NCI-H774 (cell line): ENCODE measurements at regions not wholly inside any gene's neighbourhood (a gene's known extent, or its start where the extent isn't known, plus 50 kb on each side); places are given as distances from the start of the nearest gene placed in this dataset.

ENCODE experiments used
- DNase-seq: peaks from one replicate; lab custom pipeline; 2025; lab: John Stamatoyannopoulos, UW

DNA sequence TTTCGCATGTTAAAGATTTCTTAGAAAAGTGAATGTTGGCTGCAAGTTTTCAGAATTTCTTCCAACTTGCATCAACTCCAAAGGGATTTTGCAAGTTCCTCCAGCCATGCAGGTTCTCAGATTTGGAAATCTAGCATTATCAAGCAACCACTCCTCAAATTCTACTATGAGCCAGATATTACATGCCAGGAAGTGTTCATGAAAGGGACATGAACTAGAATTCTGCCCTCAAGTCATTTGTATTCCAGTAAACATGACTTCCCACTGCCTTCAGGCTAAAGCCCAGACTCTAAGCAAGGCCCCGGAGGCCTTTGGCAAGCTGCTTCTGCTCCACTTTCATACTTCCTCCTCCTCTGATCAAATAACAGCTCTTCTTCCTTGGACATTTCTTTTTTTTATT lies 111.3 kb upstream of the PAPPA start:
- no peak for DNase-seq

DNA sequence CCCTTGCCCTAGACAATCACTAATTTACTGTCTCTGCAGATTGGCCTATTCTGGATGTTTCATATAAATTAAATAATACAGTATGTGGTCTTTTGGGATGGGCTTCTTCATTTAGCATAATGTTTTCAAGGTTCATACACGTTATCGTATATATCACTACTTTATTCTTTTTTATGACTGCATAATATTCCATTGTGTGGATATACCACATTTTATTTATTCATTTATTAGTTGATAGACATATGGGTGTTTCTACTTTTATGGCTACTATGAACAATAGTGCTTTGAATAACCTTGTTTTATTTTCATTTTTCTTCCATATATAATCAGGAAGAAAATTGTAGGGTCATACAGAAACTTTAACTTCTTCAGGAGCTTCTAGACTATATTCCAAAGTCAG lies 108.5 kb upstream of the PAPPA start:
- no peak for DNase-seq

DNA sequence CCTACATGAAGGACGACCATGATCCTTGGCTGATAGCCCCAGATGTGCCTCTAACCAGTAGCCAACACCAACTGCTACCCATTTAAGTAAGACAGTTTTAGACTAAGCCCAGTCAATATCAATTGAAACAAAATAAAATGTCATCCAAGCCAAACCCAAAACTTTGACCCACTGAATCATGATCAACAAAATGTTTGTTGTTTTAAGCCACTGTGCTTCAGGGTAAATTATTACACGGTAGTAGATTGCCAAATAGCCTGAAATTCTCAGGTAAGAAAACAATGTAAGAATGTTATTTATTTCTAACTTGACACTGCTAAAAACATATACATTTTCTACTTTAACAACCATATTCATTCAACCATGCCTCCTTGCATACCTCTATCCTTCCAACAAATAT lies 105.5 kb upstream of the PAPPA start:
- DNase-seq = no peak

- no peak for DNase-seq
Observed at GRCh38 chr9:116049456-116049855, 104.1 kb upstream of the PAPPA start.

DNA sequence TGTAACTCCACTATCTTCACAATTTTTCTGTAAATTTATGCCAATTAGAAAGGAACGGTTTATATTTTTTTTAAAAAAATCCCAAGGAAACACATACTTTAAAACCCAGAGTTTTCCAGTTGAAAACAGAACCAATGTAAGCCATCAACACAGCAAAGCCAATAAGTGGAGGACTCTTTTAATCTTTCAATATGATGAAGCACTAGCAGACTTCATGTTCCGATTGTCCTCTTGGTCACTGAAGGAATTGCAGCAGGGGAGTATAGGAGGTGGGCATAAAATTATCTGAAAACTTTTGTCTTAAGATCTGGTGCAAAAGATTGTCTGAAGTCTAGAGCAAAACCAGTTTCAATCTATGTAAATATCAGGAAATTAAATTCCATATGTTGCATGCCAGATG lies 102.1 kb upstream of the PAPPA start:
- DNase-seq = no peak

GRCh38 chr9:116055536-116055935 lies 98.1 kb upstream of the PAPPA start:
- DNase-seq = no peak

DNA sequence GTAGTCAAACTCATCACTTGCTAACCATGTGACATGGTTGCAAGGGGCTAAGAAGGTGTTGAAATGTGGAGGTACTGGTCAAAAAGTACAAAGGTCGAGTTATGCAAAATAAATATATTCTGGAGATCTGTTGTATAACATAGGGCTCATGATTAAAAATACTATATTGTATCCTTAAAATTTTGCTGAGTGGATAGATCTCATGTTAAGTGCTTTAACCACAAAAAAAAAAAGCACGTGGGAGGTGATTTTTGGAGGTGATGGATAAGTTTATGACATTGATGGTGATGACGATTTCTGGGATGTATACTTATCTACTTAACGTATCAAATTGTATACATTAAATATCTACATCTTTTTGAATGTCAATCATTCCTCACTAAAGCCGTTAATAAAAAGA lies 96.2 kb upstream of the PAPPA start:
- no peak for DNase-seq

DNA sequence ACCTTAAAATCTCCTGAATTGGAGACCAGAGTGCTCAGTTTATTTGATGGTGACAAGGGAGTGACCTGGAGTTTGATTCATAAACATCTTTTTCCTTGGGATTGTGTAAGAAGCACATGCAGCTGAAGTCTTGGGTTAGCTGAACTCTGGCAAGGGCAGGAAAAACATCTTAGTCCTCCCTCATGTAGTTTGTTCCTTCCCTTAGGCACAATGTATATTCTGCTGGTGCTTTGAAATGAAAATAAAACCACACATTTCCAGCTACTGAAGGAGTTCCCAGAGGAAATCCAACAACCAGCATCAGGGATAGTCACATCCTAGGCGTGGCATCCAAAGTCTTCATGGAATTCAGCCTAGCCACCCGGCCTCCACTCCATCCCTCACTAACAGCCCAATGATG lies 95.2 kb upstream of the PAPPA start:
- no peak for DNase-seq

DNA sequence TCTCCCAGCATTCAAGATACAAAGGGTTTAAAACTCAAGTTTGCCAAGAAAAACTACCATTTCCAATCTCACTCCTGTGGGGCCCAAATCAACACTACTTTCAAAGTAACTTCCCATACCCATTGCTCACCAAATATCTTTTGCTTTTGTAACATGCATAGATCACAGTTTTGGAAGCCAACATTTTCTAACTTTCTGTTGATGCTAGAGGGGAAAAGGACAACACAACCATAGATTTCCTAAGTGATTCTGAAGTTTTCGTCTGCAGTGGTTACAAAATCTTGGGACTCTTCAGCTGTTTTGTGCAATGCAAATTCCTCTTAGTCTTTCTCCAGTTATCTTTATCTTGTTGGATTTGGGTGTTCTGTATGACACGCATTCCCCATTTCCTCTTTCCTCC lies 94.1 kb upstream of the PAPPA start:
- DNase-seq = no peak

- no peak for DNase-seq
Observed at GRCh38 chr9:116060631-116061030, 93.0 kb upstream of the PAPPA start.

DNA sequence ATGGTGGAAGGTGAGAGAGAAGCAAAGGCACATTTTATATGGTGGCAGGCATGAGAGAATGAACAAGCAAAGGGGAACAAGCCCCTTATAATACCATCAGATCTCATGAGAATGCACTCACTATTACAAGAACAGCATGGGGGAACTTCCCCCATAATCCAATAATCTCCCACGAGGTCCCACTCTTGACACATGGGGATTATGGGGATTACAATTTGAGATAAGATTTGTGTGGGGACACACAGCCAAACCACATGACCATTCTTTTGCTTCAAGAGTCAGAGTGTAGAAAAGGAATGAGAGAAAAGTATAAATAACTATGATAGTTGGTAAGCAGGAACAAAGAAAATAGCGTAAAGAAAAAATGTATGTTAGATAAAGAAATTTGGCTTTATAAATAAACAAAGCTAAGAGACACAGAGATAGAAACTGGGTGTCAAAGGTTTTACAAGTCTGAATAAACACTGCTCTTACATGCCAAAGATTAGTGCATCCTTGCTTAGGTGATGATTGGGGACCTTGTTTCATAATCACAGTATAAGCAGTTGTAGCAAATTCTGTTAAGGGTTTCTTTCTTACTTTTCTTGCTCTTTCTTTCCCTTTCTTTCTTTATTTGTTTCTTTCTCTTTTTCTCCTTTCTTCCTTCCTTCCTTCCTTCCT lies 91.9 kb upstream of the PAPPA start:
- no peak for DNase-seq

DNA sequence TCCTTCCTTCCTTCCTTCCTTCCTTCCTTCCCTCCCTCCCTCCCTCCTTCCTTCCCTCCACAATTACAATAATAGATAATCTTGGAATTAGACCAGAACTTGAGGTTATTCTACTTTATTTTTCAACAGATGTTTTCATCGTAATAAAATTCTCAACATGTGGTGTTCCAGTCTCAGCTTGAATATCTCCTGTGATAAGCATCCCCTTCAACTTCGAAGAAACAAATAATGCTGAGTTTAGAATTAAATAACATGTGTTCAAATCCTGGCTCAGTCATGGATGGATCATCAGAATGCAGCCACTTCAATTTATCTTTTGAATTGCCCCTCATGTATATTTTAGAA lies 91.4 kb upstream of the PAPPA start:
- no peak for DNase-seq

GRCh38 chr9:116064970-116065369 lies 88.6 kb upstream of the PAPPA start:
- no peak for DNase-seq

- no peak for DNase-seq
Observed at GRCh38 chr9:116066221-116066620, 87.4 kb upstream of the PAPPA start.

DNA sequence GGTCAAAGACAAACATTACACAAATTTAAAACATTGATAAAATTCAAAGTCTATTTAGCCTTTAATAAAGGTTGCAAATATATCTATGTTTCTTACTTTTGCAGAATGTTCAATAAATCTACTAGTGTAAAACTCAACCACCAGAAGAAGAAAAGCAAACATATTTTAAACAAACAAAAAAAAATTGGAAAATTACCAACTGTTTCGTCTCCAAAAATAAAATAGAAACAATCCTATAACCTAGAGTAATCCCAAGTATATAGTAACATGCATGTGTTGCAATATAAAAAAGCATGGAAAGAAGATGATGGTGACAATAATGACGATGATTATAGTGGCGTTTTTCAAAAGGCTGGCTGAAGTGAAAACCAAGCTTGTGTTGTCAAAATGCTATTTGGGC lies 86.0 kb upstream of the PAPPA start:
- DNase-seq = no peak

DNA sequence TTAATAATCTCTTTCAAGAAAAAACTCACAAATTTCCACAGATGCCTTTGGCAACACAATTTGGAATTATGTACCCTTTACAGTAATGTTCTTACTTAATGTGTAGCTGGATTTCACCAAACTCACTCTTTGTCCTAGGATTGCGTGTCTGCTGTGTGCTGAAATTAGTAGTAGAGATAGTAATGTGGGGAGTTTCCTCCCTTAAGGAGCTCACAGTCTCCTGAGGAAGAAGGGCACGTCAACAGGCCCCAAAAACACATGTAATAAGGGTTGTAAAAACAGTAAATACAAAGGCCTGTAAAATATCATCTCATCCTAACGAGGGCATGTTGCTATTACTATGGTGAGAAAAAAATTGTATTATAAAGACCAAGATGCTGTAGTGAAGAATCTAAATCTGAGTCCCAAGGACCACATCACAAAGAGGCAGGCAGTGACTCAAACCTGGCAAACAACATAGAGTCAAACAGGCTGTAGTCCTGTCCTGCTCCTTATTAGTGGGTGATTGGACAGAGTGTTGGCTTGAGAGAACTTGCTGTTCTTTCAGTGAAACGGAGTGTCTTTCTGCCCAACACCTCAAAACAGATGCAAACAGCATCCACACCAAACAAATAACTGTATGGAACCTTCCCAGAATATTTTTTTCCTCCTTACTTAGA lies 83.2 kb upstream of the PAPPA start:
- DNase-seq = no peak

- no peak for DNase-seq
Observed at GRCh38 chr9:116072046-116072445, 81.5 kb upstream of the PAPPA start.

GRCh38 chr9:116073826-116074225 lies 79.8 kb upstream of the PAPPA start:
- no peak for DNase-seq

DNA sequence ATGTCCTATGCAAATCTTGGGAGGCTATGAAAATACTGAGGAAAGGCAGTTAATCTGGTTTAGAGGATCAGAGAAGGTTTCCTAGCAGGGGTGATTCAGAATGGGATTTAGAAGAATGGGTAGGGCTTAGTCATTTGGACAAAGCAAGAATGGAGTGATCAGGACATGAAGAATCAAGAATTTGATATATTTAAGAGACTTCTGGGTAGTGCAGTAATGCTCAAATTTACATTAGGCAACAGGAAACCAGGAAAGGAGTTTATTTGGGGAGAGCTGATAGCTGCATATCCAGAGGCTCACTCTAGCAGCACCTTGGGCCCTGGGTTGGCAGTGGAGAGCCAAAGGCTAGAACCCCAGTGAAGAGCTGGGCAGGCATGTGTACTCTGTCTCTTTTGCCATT lies 78.9 kb upstream of the PAPPA start:
- no peak for DNase-seq

DNA sequence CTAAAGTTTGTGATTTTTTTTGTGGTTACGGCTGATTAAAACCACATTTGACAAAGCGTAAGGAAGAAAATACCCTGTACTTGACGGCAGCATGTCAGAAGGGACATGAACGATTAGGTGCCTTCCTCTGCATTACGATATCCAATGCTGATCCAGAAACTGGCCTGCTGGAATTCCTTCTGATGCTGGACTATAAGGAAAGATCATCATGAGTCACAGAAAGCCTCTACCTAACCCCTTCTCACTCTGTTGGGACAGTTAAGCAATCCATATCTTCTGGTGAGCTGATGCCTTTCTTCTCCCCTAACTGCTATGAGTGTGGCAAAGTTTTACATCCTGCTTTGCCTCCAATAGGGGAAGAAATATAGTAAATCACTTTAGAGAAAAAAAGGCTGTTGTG lies 78.4 kb upstream of the PAPPA start:
- no peak for DNase-seq

GRCh38 chr9:116078640-116079039 lies 75.0 kb upstream of the PAPPA start:
- no peak for DNase-seq

GRCh38 chr9:116080561-116080960 lies 73.0 kb upstream of the PAPPA start:
- DNase-seq = no peak

DNA sequence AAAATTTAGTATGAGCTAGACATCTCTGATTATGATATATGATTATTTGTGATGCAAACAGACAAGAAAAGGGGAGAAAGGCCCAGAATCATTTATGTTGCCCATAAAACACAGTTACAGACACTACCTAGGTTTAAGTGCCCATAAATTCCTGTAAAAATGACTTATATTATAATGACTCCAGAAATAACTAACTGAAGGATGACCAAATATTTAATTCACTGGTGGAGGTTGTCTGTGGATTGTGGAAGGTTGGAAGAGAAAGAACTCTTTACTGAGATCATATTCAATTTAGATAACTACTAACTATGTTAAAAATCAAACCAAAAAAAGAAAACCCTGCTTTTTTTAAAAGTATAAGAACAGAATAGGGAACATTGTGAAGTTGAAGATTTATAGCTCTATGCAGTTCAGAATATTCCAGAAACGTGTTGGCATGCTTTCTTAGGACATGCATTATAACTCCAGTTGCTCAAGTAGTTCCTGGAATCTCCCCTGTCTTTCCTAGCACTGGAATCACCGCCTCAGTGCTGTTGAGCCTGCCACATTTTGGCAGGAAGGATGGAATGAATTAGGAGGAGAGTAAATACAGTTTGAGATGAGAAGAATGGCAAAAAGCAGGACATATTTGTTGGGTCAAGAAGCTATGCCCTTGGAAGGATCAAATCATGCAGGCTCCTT lies 72.0 kb upstream of the PAPPA start:
- no peak for DNase-seq

GRCh38 chr9:116083837-116084236 lies 69.8 kb upstream of the PAPPA start:
- DNase-seq = no peak
